HUES64 (cell line): ENCODE measurements at regions not wholly inside any gene's neighbourhood (a gene's known extent, or its start where the extent isn't known, plus 50 kb on each side); places are given as distances from the start of the nearest gene placed in this dataset.

Experiments used
- H3K27ac ChIP-seq: 2 replicates; pipeline ENCODE4 v1.7.0; 2013; ENCODE audit warnings: low read depth, low read length, inconsistent platforms
- H3K27me3 ChIP-seq: 2 replicates; pipeline ENCODE4 v1.6.1; 2013; ENCODE audit warnings: mild to moderate bottlenecking, low read length; ENCODE audit not compliant: insufficient read depth
- H3K36me3 ChIP-seq: 2 replicates; pipeline ENCODE4 v1.6.1; 2013; ENCODE audit warnings: mild to moderate bottlenecking, low read length; ENCODE audit not compliant: insufficient read depth
- H3K4me1 ChIP-seq: 2 replicates; pipeline ENCODE4 v1.6.1; 2013; ENCODE audit warnings: mild to moderate bottlenecking, low read length, moderate library complexity; ENCODE audit not compliant: insufficient read depth
- H3K4me3 ChIP-seq: 2 replicates; pipeline ENCODE4 v1.5.1; 2013; ENCODE audit warnings: mild to moderate bottlenecking, low read length, moderate library complexity
- H3K9ac ChIP-seq: 2 replicates; pipeline ENCODE4 v1.6.1; 2013; ENCODE audit warnings: mild to moderate bottlenecking, low read depth, low read length
- H3K9me3 ChIP-seq: 2 replicates; pipeline ENCODE4 v1.6.1; 2013; ENCODE audit warnings: low read depth, low read length; ENCODE audit not compliant: insufficient read depth
- WGBS: fragments of 150-250, 120-280 bp; methylation state at CpG from one replicate; pipeline ENCODE4 v1.1.7; 2013; ENCODE audit warnings: missing lambda C conversion rate; 5-methylcytosine and 5-hydroxymethylcytosine counted together

DNA sequence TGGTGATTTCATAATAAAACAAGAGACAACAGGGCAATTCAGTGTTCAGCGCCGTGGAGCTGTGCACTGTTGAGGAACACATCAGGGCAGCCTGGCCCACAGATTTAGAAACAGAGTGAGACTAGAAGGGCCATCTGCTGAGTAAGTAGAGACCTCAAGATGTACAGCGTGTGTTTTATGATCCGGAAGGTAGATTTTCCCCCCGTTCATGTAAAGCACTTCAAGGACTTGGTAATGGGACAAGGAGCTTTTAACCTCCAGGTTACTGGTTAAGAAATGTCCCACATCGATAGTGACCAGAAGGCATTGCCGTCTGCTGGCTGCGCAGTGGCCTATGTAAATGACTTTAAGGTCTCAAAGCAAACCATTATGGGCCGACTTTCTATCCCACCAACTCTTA lies 1057.7 kb upstream of the EEF2KMT start:
- H3K27ac ChIP-seq, result no peak overlapping the region
- H3K9me3 ChIP-seq, result no peaks in the 10 kb centered on the region
- no peak overlapping the region for H3K4me3 ChIP-seq
- no peaks in the 10 kb centered on the region for H3K27me3 ChIP-seq
- no peak overlapping the region for H3K9ac ChIP-seq
- no peaks in the 10 kb centered on the region for H3K36me3 ChIP-seq
- no peaks in the 10 kb centered on the region for H3K4me1 ChIP-seq
- 95% methylated on average over 9 of the region's 9 CpGs for WGBS

DNA sequence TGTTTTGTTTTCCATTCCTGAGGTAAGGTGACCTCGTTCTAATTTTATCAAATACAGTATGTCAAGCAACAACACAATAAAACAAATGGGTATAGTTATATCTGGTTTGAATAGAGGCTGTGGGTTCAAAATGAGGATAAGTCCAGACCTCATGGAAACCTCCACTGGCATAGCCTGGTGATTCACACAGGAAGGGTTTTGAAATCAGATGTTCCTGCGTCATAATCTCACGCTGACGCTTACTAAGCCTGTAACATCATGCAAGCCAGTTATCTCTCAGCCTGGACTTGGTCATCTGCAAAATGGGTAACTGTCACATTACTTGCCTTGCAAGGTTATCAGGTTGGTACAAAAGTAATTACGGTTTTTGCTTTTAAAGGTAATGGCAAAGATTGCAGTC lies 1056.3 kb upstream of the EEF2KMT start:
- WGBS, result 86% methylated on average over 4 of the region's 5 CpGs
- no peaks in the 10 kb centered on the region for H3K27me3 ChIP-seq

GRCh38 chr16:6149031-6149430 lies 1051.4 kb upstream of the EEF2KMT start:
- Histone ChIP-seq H3K4me3 (no peak overlapping the region), H3K27ac (no peak overlapping the region), H3K27me3 (no peaks in the 10 kb centered on the region), H3K4me1 (peaks cover 9% of the 10 kb centered on the region; the same call in 1 of the 2 replicates), H3K36me3 (no peaks in the 10 kb centered on the region), H3K9me3 (0 out of 2 replicates have a peak, but pooled peaks cover 4% of the 10 kb centered on the region), H3K9ac (no peak overlapping the region)
- 95% methylated on average over 10 of the region's 10 CpGs for WGBS

More for the DNA sequence above, 1056.3 kb upstream of the EEF2KMT start:
- no peaks in the 10 kb centered on the region for H3K36me3 ChIP-seq
- no peaks in the 10 kb centered on the region for H3K9me3 ChIP-seq
- peaks cover 3% of the 10 kb centered on the region; the same call in 1 of the 2 replicates for H3K4me1 ChIP-seq
- no peak overlapping the region for H3K4me3 ChIP-seq
- H3K9ac ChIP-seq, result no peak overlapping the region
- no peak overlapping the region for H3K27ac ChIP-seq

DNA sequence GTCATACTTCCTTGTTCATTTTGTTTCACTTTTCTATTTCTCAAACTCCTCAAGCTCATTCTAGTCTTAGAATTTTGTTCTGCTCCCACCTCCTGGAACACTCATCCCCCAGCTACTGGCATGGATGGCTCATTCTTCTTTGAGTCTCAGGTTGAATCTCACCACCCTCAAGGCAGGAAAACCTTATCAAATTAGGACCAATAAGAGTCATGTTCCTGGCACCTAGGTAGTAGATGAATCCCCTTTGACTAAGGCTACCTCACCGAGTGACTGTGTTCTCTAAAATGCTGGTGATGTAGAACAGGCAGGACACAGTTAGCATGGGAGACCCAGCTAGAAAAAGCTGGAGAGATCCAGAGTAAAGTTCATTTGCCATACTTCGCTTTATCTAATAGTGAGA lies 1050.8 kb upstream of the EEF2KMT start:
- no peaks in the 10 kb centered on the region for H3K27me3 ChIP-seq
- 0 out of 2 replicates have a peak, but pooled peaks cover 4% of the 10 kb centered on the region for H3K9me3 ChIP-seq
- 85% methylated on average over 1 of the region's 2 CpGs for WGBS
- H3K36me3 ChIP-seq, result no peaks in the 10 kb centered on the region
- peaks cover 9% of the 10 kb centered on the region; the same call in 1 of the 2 replicates for H3K4me1 ChIP-seq
- H3K4me3 ChIP-seq, result no peak overlapping the region
- H3K9ac ChIP-seq, result no peak overlapping the region
- no peak overlapping the region for H3K27ac ChIP-seq

DNA sequence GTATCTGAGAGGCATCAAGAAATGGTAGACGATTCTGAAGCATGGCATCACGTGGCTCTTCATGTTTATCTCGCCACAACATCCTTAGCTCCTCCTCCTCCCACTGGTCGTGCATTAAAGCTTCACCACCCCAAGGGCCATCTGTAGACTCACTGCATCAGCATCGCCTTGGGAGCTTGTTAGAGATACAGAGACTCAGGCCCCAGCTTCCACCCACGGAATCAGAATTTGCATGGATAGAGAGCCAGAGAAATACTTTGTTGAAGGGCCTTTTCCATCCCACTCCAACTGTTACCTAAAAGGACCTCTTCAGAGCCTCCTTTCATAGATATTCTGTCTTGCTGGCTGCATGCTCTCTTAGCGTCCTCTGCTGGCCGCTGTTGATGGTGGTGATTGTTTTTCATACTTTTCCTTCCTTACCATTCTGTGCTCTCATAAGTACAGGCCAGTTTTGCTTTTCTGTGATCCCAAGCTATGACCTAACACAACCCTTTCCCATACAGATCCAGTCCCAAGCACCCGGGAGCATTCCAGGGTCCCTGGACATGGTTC lies 1049.4 kb upstream of the EEF2KMT start:
- H3K9ac ChIP-seq, result no peak overlapping the region
- peaks cover 9% of the 10 kb centered on the region; the same call in 1 of the 2 replicates for H3K4me1 ChIP-seq
- WGBS, result 91% methylated on average over 7 of the region's 9 CpGs
- H3K9me3 ChIP-seq, result 0 out of 2 replicates have a peak, but pooled peaks cover 4% of the 10 kb centered on the region
- H3K27me3 ChIP-seq, result no peaks in the 10 kb centered on the region
- no peak overlapping the region for H3K4me3 ChIP-seq
- no peaks in the 10 kb centered on the region for H3K36me3 ChIP-seq
- no peak overlapping the region for H3K27ac ChIP-seq

GRCh38 chr16:6146356-6146755 lies 1048.8 kb upstream of the EEF2KMT start:
- no peak overlapping the region for H3K4me3 ChIP-seq
- H3K4me1 ChIP-seq, result peaks cover 9% of the 10 kb centered on the region; the same call in 1 of the 2 replicates
- 94% methylated on average over 2 of the region's 2 CpGs for WGBS
- H3K27ac ChIP-seq, result no peak overlapping the region
- H3K9me3 ChIP-seq, result 0 out of 2 replicates have a peak, but pooled peaks cover 4% of the 10 kb centered on the region
- H3K9ac ChIP-seq, result no peak overlapping the region
- H3K27me3 ChIP-seq, result no peaks in the 10 kb centered on the region
- H3K36me3 ChIP-seq, result no peaks in the 10 kb centered on the region

DNA sequence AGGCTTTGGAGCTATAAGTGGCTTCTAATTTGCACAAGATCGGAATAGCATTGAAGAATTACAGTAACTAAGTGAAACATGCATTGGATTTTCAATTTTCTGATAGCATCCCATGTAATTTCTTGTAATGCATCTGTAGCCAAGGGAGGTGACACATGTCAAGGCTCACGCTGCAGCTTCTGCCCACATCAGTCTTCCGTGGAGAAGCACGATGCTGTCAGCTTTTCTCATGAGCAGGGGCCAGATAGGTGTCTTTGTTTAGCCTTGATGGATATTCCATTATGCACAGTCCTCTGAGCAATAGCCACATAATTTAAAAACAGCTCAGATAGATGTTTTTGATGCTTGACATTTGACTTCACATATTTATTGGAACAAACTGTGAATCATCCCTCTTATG lies 1046.9 kb upstream of the EEF2KMT start:
- Histone ChIP-seq H3K27ac (no peak overlapping the region), H3K4me1 (peaks cover 9% of the 10 kb centered on the region; the same call in 1 of the 2 replicates)
- 95% methylated on average over 4 of the region's 4 CpGs for WGBS

GRCh38 chr16:6143020-6143419 lies 1045.4 kb upstream of the EEF2KMT start:
- H3K27me3 ChIP-seq, result no peaks in the 10 kb centered on the region
- no peak overlapping the region for H3K4me3 ChIP-seq
- 81% methylated on average over 1 of the region's 1 CpG for WGBS
- 0 out of 2 replicates have a peak, but pooled peaks cover 4% of the 10 kb centered on the region for H3K9me3 ChIP-seq
- H3K9ac ChIP-seq, result no peak overlapping the region
- no peaks in the 10 kb centered on the region for H3K4me1 ChIP-seq
- H3K27ac ChIP-seq, result no peak overlapping the region
- H3K36me3 ChIP-seq, result no peaks in the 10 kb centered on the region

More for the DNA sequence above, 1046.9 kb upstream of the EEF2KMT start:
- Histone ChIP-seq H3K36me3 (no peaks in the 10 kb centered on the region), H3K4me3 (no peak overlapping the region), H3K9ac (no peak overlapping the region), H3K27me3 (no peaks in the 10 kb centered on the region), H3K9me3 (0 out of 2 replicates have a peak, but pooled peaks cover 4% of the 10 kb centered on the region)

GRCh38 chr16:6133009-6133557 lies 1035.5 kb upstream of the EEF2KMT start:
- Histone ChIP-seq H3K9ac (no peak overlapping the region), H3K27ac (no peak overlapping the region), H3K36me3 (no peaks in the 10 kb centered on the region), H3K27me3 (no peaks in the 10 kb centered on the region), H3K4me3 (no peak overlapping the region), H3K4me1 (no peaks in the 10 kb centered on the region), H3K9me3 (no peaks in the 10 kb centered on the region)
- 92% methylated on average over 6 of the region's 6 CpGs for WGBS

DNA sequence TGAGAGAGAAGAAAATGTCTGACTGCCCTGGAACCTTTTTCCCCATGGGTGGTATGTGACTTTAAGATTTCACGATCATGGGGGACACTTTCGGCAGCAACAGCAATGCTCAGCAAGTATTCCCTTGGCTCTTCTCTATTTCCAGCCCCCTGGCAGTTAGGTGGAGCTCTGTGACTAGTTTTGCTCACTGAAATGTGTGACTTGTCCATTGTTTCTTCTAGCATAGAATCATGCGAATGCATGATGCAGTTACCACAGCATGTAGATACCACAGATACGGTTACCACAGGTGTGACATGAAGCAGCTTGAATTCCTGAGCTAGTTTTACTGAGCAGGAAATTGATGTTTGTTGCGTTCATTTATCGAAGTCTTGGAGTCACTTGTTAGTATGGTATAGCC lies 1034.5 kb upstream of the EEF2KMT start:
- WGBS, result 93% methylated on average over 6 of the region's 6 CpGs
- Histone ChIP-seq H3K4me3 (no peak overlapping the region), H3K9ac (no peak overlapping the region), H3K27ac (no peak overlapping the region), H3K36me3 (no peaks in the 10 kb centered on the region), H3K9me3 (no peaks in the 10 kb centered on the region), H3K27me3 (no peaks in the 10 kb centered on the region), H3K4me1 (no peaks in the 10 kb centered on the region)

- Histone ChIP-seq H3K27me3 (no peaks in the 10 kb centered on the region), H3K4me3 (no peak overlapping the region), H3K9me3 (no peaks in the 10 kb centered on the region), H3K36me3 (no peaks in the 10 kb centered on the region), H3K9ac (no peak overlapping the region), H3K27ac (no peak overlapping the region), H3K4me1 (no peaks in the 10 kb centered on the region)
- WGBS, result 94% methylated on average over 5 of the region's 5 CpGs
Observed at GRCh38 chr16:6131526-6132050, 1034.0 kb upstream of the EEF2KMT start.
